Esophagus muscularis mucosa (tissue), 4 donors: ENCODE measurements at regions not wholly inside any gene's neighbourhood (a gene's known extent, or its start where the extent isn't known, plus 50 kb on each side); places are given as distances from the start of the nearest gene placed in this dataset.
"Not testable (repeated sequence)": the region's sequence is repeated elsewhere in the genome, so short reads cannot be mapped to it uniquely, and the experiment has no call there.

Experiments
- CTCF ChIP-seq, 3 experiments: fragments of 200-600 bp in 2 of 3; fragments of 450-650 bp in 1 of 3; sonication (generic) in 2 of 3; IDR thresholded peaks; one replicate each; pipeline ENCODE4 v1.5.1; 2017 to 2019; ENCODE audit warnings: antibody characterized with exemption in 3 of 3, mild to moderate bottlenecking in 2 of 3, moderate library complexity in 1 of 3
- EP300 ChIP-seq: sonication (generic); formaldehyde crosslinking; IDR thresholded peaks from one replicate; pipeline ENCODE4 v1.6.1; 2017; ENCODE audit warnings: antibody characterized with exemption
- POLR2A ChIP-seq: fragments of 450-650 bp; IDR thresholded peaks from one replicate; pipeline ENCODE4 v1.6.1; 2017; ENCODE audit warnings: antibody characterized with exemption, moderate library complexity, mild to moderate bottlenecking, low read depth
- POLR2AphosphoS5 ChIP-seq, 2 donors: sonication (generic); formaldehyde crosslinking; IDR thresholded peaks; one replicate each; pipeline ENCODE4 v1.6.1; 2017; ENCODE audit warnings: antibody characterized with exemption in 2 of 2

GRCh38 chr2:95762023-95763021, 170.5 kb downstream of the TRIM43 start:
- TF ChIP-seq CTCF (IDR thresholded peaks at IDR 0.05); POLR2A; POLR2AphosphoS5 (IDR thresholded peaks at IDR 0.05); EP300: not testable (repeated sequence)
